Osteoblast (primary cell): ENCODE measurements at regions not wholly inside any gene's neighbourhood (a gene's known extent, or its start where the extent isn't known, plus 50 kb on each side); places are given as distances from the start of the nearest gene placed in this dataset.

Source experiments
- DNase-seq: peaks from one replicate; pipeline ENCODE4 v3.0.0; 2011; ENCODE audit warnings: low spot score, mixed read lengths; ENCODE audit not compliant: insufficient read length; ENCODE audit errors: missing footprints
- H2AFZ ChIP-seq: 2 replicates; pipeline ENCODE4 v1.6.0; 2011; ENCODE audit warnings: mild to moderate bottlenecking, low read length
- H3K27ac ChIP-seq: 2 replicates; pipeline ENCODE4 v1.5.1; 2011; ENCODE audit warnings: mild to moderate bottlenecking, low read depth, low read length, moderate library complexity
- H3K27me3 ChIP-seq: 2 replicates; pipeline ENCODE4 v1.6.0; 2012; ENCODE audit warnings: mild to moderate bottlenecking, control low read depth, inconsistent platforms, low read length, moderate library complexity; ENCODE audit not compliant: insufficient read depth
- H3K36me3 ChIP-seq: 2 replicates; pipeline ENCODE4 v1.5.1; 2011; ENCODE audit warnings: mild to moderate bottlenecking, low read length, control low read depth, moderate library complexity; ENCODE audit not compliant: insufficient read depth
- H3K4me1 ChIP-seq: 2 replicates; pipeline ENCODE4 v1.5.1; 2011; ENCODE audit warnings: mild to moderate bottlenecking, low read length, control low read depth, moderate library complexity; ENCODE audit not compliant: insufficient read depth
- H3K4me2 ChIP-seq: 2 replicates; pipeline ENCODE4 v1.6.0; 2011; ENCODE audit warnings: mild to moderate bottlenecking, low read length; ENCODE audit not compliant: insufficient read depth
- H3K4me3 ChIP-seq: fragments of 200-600 bp; sonication (generic); 3 replicates; pipeline ENCODE4 v1.5.1; 2012; ENCODE audit warnings: mild to moderate bottlenecking, low read length, inconsistent platforms; ENCODE audit not compliant: insufficient read depth
- H3K79me2 ChIP-seq: 2 replicates; pipeline ENCODE4 v1.6.0; 2012; ENCODE audit warnings: mild to moderate bottlenecking, low read length, control low read depth, inconsistent platforms; ENCODE audit not compliant: insufficient read depth
- H3K9me3 ChIP-seq: 2 replicates; pipeline ENCODE4 v1.5.1; 2011; ENCODE audit warnings: low read depth, low read length, control low read depth
- H4K20me1 ChIP-seq: 2 replicates; pipeline ENCODE4 v1.6.0; 2012; ENCODE audit warnings: mild to moderate bottlenecking, low read length, control low read depth; ENCODE audit not compliant: insufficient read depth
- CTCF ChIP-seq: IDR thresholded peaks from 2 replicates; pipeline ENCODE4 v1.5.1; 2011; ENCODE audit warnings: mild to moderate bottlenecking, low read depth, low read length, moderate library complexity; ENCODE audit errors: extremely low read depth

DNA sequence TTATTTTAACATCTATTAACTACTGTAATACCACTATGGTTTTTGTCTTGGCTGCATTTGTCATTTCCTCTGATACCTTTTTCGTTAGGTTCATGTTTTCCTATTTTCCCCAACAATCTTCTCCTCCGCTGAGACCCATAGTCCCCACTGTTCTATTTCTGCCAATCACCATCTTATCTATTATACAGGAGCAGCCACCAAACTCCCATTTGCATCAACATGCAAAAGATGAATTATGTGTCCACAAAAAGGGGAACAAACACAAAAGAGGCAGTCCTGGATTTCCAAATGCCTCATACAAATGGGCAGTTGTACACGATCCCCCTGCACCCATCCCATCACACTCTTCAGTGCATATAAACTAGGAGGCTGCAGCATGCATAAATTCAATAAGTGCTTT lies 121.7 kb upstream of the MYLIP start:
- H3K27me3 ChIP-seq = no peaks in the 10 kb centered on the region
- H3K79me2 ChIP-seq = no peaks in the 10 kb centered on the region
- H3K9me3 ChIP-seq = no peaks in the 10 kb centered on the region
- TF ChIP-seq CTCF = no peak
- H3K4me2 ChIP-seq = no peak overlapping the region
- H3K4me3 ChIP-seq = no peak overlapping the region
- no peak overlapping the region for H2AFZ ChIP-seq
- H4K20me1 ChIP-seq = no peaks in the 10 kb centered on the region
- H3K36me3 ChIP-seq = no peaks in the 10 kb centered on the region
- no peak for DNase-seq
- H3K27ac ChIP-seq = no peak overlapping the region
- H3K4me1 ChIP-seq = no peaks in the 10 kb centered on the region

DNA sequence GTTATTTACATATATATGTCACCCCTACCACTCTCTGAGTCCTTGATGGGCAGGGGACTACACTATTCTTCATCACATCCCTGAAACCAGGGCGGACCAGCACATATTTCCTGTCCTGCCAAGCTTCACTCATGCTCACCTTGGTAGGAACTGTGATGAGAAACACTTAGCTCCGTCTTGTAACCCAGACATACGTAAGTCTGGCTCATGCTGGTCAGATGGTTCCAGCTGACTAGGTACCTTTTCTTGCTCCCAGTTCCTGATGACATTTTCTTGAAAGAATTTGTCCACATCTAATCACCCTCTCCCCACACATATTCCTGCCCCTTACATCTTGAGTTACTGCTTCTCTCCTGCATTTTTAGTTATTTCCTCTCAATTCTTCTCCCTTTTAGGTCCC lies 122.2 kb upstream of the MYLIP start:
- H3K9me3 ChIP-seq = no peaks in the 10 kb centered on the region
- no peaks in the 10 kb centered on the region for H3K79me2 ChIP-seq
- no peak overlapping the region for H3K4me3 ChIP-seq
- no peak overlapping the region for H2AFZ ChIP-seq
- H3K27ac ChIP-seq = no peak overlapping the region
- DNase-seq = peak; percentile 62
- H3K4me2 ChIP-seq = no peak overlapping the region
- no peaks in the 10 kb centered on the region for H3K4me1 ChIP-seq
- H3K27me3 ChIP-seq = no peaks in the 10 kb centered on the region
- no peak for TF ChIP-seq CTCF
- no peaks in the 10 kb centered on the region for H3K36me3 ChIP-seq
- H4K20me1 ChIP-seq = no peaks in the 10 kb centered on the region

GRCh38 chr6:16004934-16005679 lies 123.8 kb upstream of the MYLIP start:
- no peaks in the 10 kb centered on the region for H3K9me3 ChIP-seq
- H3K4me2 ChIP-seq = no peak overlapping the region
- no peaks in the 10 kb centered on the region for H3K27me3 ChIP-seq
- no peaks in the 10 kb centered on the region for H3K4me1 ChIP-seq
- no peak overlapping the region for H2AFZ ChIP-seq
- no peaks in the 10 kb centered on the region for H4K20me1 ChIP-seq
- H3K79me2 ChIP-seq = no peaks in the 10 kb centered on the region
- no peak overlapping the region for H3K4me3 ChIP-seq
- TF ChIP-seq CTCF = no peak
- no peak overlapping the region for H3K27ac ChIP-seq
- DNase-seq = no peak
- no peaks in the 10 kb centered on the region for H3K36me3 ChIP-seq

DNA sequence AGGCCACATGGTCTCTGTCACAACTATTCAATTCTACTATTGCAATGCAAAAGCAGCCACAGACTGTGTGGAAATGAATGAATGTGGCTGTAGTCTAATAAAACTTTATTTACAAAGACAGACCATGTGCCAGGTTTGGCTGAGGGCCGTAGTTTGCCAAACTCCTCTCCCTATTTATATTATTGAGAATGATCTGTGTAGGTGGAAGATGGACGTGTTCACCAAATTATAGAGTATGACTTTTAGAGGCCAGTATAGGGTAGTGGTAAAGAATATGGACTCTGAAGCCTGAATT lies 125.7 kb upstream of the MYLIP start:
- no peak for TF ChIP-seq CTCF
- Histone ChIP-seq H3K36me3 (no peaks in the 10 kb centered on the region), H3K4me3 (no peak overlapping the region), H3K4me1 (no peaks in the 10 kb centered on the region), H3K4me2 (no peak overlapping the region), H2AFZ (no peak overlapping the region), H3K9me3 (no peaks in the 10 kb centered on the region), H3K79me2 (no peaks in the 10 kb centered on the region), H4K20me1 (no peaks in the 10 kb centered on the region), H3K27me3 (no peaks in the 10 kb centered on the region), H3K27ac (no peak overlapping the region)
- DNase-seq = no peak
